GM12892 (cell line): ENCODE measurements at regions not wholly inside any gene's neighbourhood (a gene's known extent, or its start where the extent isn't known, plus 50 kb on each side); places are given as distances from the start of the nearest gene placed in this dataset.

Source experiments
- POLR2A ChIP-seq: IDR thresholded peaks from 2 replicates; pipeline ENCODE4 v1.6.1; 2011; ENCODE audit warnings: low read depth, low read length, control low read depth
- POLR2AphosphoS5 ChIP-seq: IDR thresholded peaks from 2 replicates; pipeline ENCODE4 v1.6.1; 2011; ENCODE audit warnings: low read depth, low read length, control low read depth

DNA sequence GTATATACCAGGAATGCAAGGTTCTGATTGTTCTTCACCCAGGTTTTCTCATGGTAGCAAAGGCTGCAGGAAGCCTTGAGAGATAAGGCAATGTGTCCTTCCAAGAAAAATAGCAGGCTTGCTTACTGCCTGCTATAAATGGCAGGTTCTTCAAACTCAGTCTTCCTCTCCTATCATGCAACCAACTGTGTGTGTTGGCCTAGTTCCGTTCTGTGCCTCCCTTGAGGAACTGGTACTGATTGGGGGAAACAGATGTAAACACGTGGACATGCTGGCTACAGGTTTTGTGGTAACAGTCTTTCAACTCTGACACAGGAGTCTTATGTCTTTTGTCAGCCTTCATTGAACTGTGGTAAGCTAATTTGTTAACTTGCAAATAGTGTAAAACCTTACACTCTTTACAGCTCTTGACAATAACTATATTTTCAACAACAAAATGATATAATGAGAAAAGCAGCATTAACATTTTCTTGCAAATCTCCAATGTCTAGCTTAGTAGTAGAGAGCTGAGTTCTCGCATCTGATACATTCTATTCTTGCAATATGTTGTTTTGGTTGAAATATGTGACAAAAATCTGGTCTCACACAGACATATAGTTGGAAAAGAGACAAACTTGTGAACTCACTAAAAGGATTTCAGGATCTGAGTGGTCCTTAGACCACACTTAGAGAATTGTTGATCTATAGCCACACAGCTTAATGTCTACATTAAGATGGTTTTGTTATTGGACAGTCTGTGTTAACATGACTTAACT, 54.7 kb upstream of the LSM8 start:
- TF ChIP-seq POLR2AphosphoS5: no peak
- TF ChIP-seq POLR2A: no peak
